ENCODE measurements at regions not wholly inside any gene's neighbourhood (a gene's known extent, or its start where the extent isn't known, plus 50 kb on each side); places are given as distances from the start of the nearest gene placed in this dataset.

GRCh38 chr6:71393981-71394432 lies 105.4 kb downstream of the OGFRL1 start:
- no peak for DNase-seq
- intact Hi-C loops (cut with micrococcal nuclease): no loop called here
- peak; percentile 67 for ATAC-seq

GRCh38 chr6:71394926-71395325 lies 106.3 kb downstream of the OGFRL1 start:
- intact Hi-C loops (cut with micrococcal nuclease): no loop called here
- DNase-seq (no peak), ATAC-seq (no peak)

GRCh38 chr6:71395731-71396409 lies 107.3 kb downstream of the OGFRL1 start:
- ATAC-seq (no peak), DNase-seq (no peak)
- intact Hi-C loops (cut with micrococcal nuclease): no loop called here

GRCh38 chr6:71396410-71396801 lies 107.8 kb downstream of the OGFRL1 start:
- intact Hi-C loops (cut with micrococcal nuclease): no loop called here
- DNase-seq: no peak

GRCh38 chr6:71399279-71399678 lies 110.7 kb downstream of the OGFRL1 start:
- intact Hi-C loops (cut with micrococcal nuclease): no loop called here
- DNase-seq (no peak), ATAC-seq (no peak)

More at GRCh38 chr6:71396410-71396801, 107.8 kb downstream of the OGFRL1 start:
- no peak for ATAC-seq

GRCh38 chr6:71400852-71401251 lies 112.2 kb downstream of the OGFRL1 start:
- intact Hi-C loops (cut with micrococcal nuclease): no loop called here
- DNase-seq: no peak
- ATAC-seq: no peak

GRCh38 chr6:71402096-71402495 lies 113.5 kb downstream of the OGFRL1 start:
- ATAC-seq: no peak
- no peak for DNase-seq
- intact Hi-C loops (cut with micrococcal nuclease): no loop called here

GRCh38 chr6:71403422-71404134 lies 115.0 kb downstream of the OGFRL1 start:
- intact Hi-C loops (cut with micrococcal nuclease): no loop called here
- ATAC-seq (no peak), DNase-seq (no peak)

GRCh38 chr6:71404145-71404966 lies 115.7 kb downstream of the OGFRL1 start:
- ATAC-seq: peak; percentile 91
- no peak for DNase-seq
- intact Hi-C loops (cut with micrococcal nuclease): no loop called here

- intact Hi-C loops (cut with micrococcal nuclease): no loop called here
- DNase-seq (no peak), ATAC-seq (no peak)
Observed at GRCh38 chr6:71404967-71405278, 116.3 kb downstream of the OGFRL1 start.

GRCh38 chr6:71405416-71405815 lies 116.8 kb downstream of the OGFRL1 start:
- ATAC-seq: no peak
- DNase-seq: no peak
- intact Hi-C loops (cut with micrococcal nuclease): no loop called here

GRCh38 chr6:71406865-71407860 lies 118.6 kb downstream of the OGFRL1 start:
- ATAC-seq: no peak
- DNase-seq: no peak
- intact Hi-C loops (cut with micrococcal nuclease): no loop called here

- intact Hi-C loops (cut with micrococcal nuclease): no loop called here
- ATAC-seq: no peak
- no peak for DNase-seq
Observed at GRCh38 chr6:71408787-71409723, 120.4 kb downstream of the OGFRL1 start.

GRCh38 chr6:71410164-71410566 lies 121.6 kb downstream of the OGFRL1 start:
- intact Hi-C loops (cut with micrococcal nuclease): no loop called here

GRCh38 chr6:71410681-71411080 lies 122.1 kb downstream of the OGFRL1 start:
- ATAC-seq: peak; percentile 15
- no peak for DNase-seq
- intact Hi-C loops (cut with micrococcal nuclease): no loop called here

More at GRCh38 chr6:71410164-71410566, 121.6 kb downstream of the OGFRL1 start:
- ATAC-seq (no peak), DNase-seq (no peak)

GRCh38 chr6:71411882-71412281 lies 123.3 kb downstream of the OGFRL1 start:
- ATAC-seq (peak; percentile 44), DNase-seq (no peak)
- intact Hi-C loops (cut with micrococcal nuclease): no loop called here

- no peak for DNase-seq
Observed at GRCh38 chr6:71412559-71413140, 124.0 kb downstream of the OGFRL1 start.

GRCh38 chr6:71414486-71414885 lies 125.9 kb downstream of the OGFRL1 start:
- intact Hi-C loops (cut with micrococcal nuclease): no loop called here
- DNase-seq: no peak
- ATAC-seq: no peak

More at GRCh38 chr6:71412559-71413140, 124.0 kb downstream of the OGFRL1 start:
- peak; percentile 26 for ATAC-seq
- intact Hi-C loops (cut with micrococcal nuclease): no loop called here

All from left ventricle myocardium superior (tissue), 1 donor.